ENCODE measurements at regions not wholly inside any gene's neighbourhood (a gene's known extent, or its start where the extent isn't known, plus 50 kb on each side); places are given as distances from the start of the nearest gene placed in this dataset.
A peak's percentile ranks its signal among the peaks of the same experiment; 100 is the strongest.

DNA sequence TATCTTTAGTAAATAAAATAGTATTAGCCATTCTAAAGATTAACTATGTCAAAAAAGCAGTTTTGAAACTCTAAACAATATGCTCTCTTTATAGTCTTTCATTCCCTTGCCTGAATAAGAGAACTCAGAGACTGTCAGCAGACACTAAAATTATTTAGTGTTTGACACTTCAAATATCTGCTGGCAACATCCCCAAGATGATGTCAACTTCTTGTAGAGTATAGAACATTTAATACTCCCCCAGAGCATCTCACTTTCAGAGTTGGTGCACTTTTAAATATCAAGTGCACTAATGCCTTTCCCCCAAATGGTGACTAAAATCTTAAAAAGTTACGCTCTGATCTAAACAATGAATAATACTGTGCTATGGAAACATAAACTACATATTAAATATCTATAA, 374.9 kb downstream of the SLC6A15 start:
- Histone ChIP-seq H3K27me3 (ENCODE audit: low read length) (no peaks in the 10 kb centered on the region), H3K27ac (ENCODE audit: low read length) (no peak overlapping the region), H3K79me2 (ENCODE audit: low read length) (no peaks in the 10 kb centered on the region), H3K4me2 (ENCODE audit: low read depth, low read length, poor library complexity, severe bottlenecking) (no peak overlapping the region), H4K20me1 (ENCODE audit: insufficient read depth, low read depth, low read length) (no peaks in the 10 kb centered on the region), H2AFZ (ENCODE audit: low read length) (no peak overlapping the region), H3K9me2 (replicated peaks; ENCODE audit: insufficient read depth, low read length) (no peaks in the 10 kb centered on the region), H3K9me3 (ENCODE audit: low read length) (peaks cover 32% of the 10 kb centered on the region), H3K4me1 (ENCODE audit: low read length) (no peaks in the 10 kb centered on the region), H3K36me3 (ENCODE audit: insufficient read depth, low read length) (no peaks in the 10 kb centered on the region), H3K9ac (ENCODE audit: low read length) (no peak overlapping the region), H3K4me3 (ENCODE audit: low read length) (no peak overlapping the region)
- DNase-seq = no peak

- Histone ChIP-seq H3K4me3 (ENCODE audit: low read length) (no peak overlapping the region), H3K27ac (ENCODE audit: low read length) (no peak overlapping the region), H3K9ac (ENCODE audit: low read length) (no peak overlapping the region), H3K36me3 (ENCODE audit: insufficient read depth, low read length) (no peaks in the 10 kb centered on the region), H3K79me2 (ENCODE audit: low read length) (no peaks in the 10 kb centered on the region), H3K27me3 (ENCODE audit: low read length) (no peaks in the 10 kb centered on the region), H2AFZ (ENCODE audit: low read length) (no peak overlapping the region), H3K4me1 (ENCODE audit: low read length) (no peaks in the 10 kb centered on the region), H4K20me1 (ENCODE audit: insufficient read depth, low read depth, low read length) (no peaks in the 10 kb centered on the region), H3K9me2 (replicated peaks; ENCODE audit: insufficient read depth, low read length) (no peaks in the 10 kb centered on the region), H3K9me3 (ENCODE audit: low read length) (peaks cover 10% of the 10 kb centered on the region), H3K4me2 (ENCODE audit: low read depth, low read length, poor library complexity, severe bottlenecking) (no peak overlapping the region)
- DNase-seq = no peak
These were observed 399.8 kb downstream of the SLC6A15 start for GRCh38 chr12:84512751-84513150.

GRCh38 chr12:84508851-84509260, 403.7 kb downstream of the SLC6A15 start:
- H4K20me1 ChIP-seq (ENCODE audit: insufficient read depth, low read depth, low read length) = no peaks in the 10 kb centered on the region
- H3K4me3 ChIP-seq (ENCODE audit: low read length) = no peak overlapping the region
- no peaks in the 10 kb centered on the region for H3K4me1 ChIP-seq (ENCODE audit: low read length)
- H3K36me3 ChIP-seq (ENCODE audit: insufficient read depth, low read length) = no peaks in the 10 kb centered on the region
- H3K79me2 ChIP-seq (ENCODE audit: low read length) = no peaks in the 10 kb centered on the region
- no peak for DNase-seq
- H3K4me2 ChIP-seq (ENCODE audit: low read depth, low read length, poor library complexity, severe bottlenecking) = no peak overlapping the region
- H3K27me3 ChIP-seq (ENCODE audit: low read length) = no peaks in the 10 kb centered on the region
- H3K27ac ChIP-seq (ENCODE audit: low read length) = no peak overlapping the region
- peaks cover 10% of the 10 kb centered on the region; the same call in 1 of the 2 replicates for H3K9me3 ChIP-seq (ENCODE audit: low read length)
- no peak overlapping the region for H3K9ac ChIP-seq (ENCODE audit: low read length)
- no peak overlapping the region for H2AFZ ChIP-seq (ENCODE audit: low read length)
- H3K9me2 ChIP-seq (replicated peaks; ENCODE audit: insufficient read depth, low read length) = no peaks in the 10 kb centered on the region

DNA sequence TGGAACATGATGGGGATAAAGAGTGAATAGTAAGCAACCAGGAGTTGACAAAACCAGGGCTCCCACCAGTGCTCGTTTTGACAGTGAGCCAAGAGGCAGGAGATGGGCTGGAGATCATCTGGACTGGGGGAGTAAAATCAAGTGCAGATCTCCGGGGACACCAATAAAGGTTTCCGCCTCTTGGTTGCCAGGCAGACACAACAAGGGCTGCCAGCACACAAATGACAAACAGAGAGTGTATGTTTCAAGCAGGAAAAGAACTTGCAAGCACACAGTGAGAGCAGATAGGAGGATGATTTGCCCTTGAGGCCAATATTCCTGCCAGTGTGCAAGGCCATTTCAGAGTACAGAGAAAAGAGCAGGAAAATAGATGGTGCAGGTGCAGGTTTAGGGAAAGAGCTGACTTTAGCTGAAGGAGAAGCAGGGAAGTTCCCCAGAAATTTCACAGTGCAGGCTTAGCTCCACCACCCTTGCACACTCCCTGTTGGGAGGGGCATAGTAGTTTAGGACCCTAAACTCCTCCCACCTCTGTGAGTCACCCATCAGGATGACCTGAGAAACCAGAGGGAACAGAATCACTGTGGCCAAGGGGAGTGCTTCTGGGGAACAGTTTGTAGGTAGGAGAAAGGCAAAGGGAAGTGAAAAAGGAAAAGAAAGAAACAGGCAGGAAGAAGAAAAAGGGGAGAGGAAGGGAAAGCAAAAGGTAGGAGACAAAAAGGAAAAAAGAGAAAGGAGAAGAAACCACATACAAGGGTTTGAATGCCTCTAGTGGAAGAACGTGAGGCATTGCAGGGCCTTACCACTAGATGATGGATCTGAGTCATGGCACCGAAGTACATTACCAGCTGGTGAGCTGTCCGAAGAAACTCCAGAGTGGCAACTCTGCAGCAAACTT, 404.4 kb downstream of the SLC6A15 start:
- Histone ChIP-seq H2AFZ (ENCODE audit: low read length) (no peak overlapping the region), H3K36me3 (ENCODE audit: insufficient read depth, low read length) (no peaks in the 10 kb centered on the region), H3K4me3 (ENCODE audit: low read length) (no peak overlapping the region), H3K4me1 (ENCODE audit: low read length) (no peaks in the 10 kb centered on the region), H3K27me3 (ENCODE audit: low read length) (no peaks in the 10 kb centered on the region), H3K79me2 (ENCODE audit: low read length) (no peaks in the 10 kb centered on the region), H3K9me3 (ENCODE audit: low read length) (peaks cover 10% of the 10 kb centered on the region; the same call in 1 of the 2 replicates), H3K9me2 (replicated peaks; ENCODE audit: insufficient read depth, low read length) (no peaks in the 10 kb centered on the region), H3K27ac (ENCODE audit: low read length) (no peak overlapping the region), H4K20me1 (ENCODE audit: insufficient read depth, low read depth, low read length) (no peaks in the 10 kb centered on the region), H3K4me2 (ENCODE audit: low read depth, low read length, poor library complexity, severe bottlenecking) (no peak overlapping the region), H3K9ac (ENCODE audit: low read length) (no peak overlapping the region)
- DNase-seq = peak; percentile 45

DNA sequence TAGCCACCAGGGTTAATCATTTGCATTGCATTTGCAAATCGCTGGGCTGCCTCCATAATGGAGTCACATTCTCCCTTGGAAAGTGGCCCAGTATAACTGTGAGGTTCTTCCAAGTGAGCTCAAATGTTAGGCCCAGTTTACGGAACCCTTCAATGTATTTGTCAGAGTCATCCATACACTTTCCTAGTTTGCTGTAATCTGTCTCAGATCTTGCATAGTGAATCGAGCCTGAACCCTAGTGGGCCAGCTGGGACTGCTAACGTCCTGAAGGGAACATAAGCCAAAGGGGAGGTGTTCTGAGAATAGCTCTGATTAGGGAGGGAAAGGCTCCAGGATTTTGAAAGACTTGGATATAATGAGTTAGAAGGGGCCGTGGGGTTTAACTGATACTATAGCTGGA, 406.3 kb downstream of the SLC6A15 start:
- Histone ChIP-seq H3K4me3 (ENCODE audit: low read length) (no peak overlapping the region), H3K27me3 (ENCODE audit: low read length) (no peaks in the 10 kb centered on the region), H3K4me2 (ENCODE audit: low read depth, low read length, poor library complexity, severe bottlenecking) (no peak overlapping the region), H3K36me3 (ENCODE audit: insufficient read depth, low read length) (no peaks in the 10 kb centered on the region), H3K9me3 (ENCODE audit: low read length) (no peaks in the 10 kb centered on the region), H3K9me2 (replicated peaks; ENCODE audit: insufficient read depth, low read length) (no peaks in the 10 kb centered on the region), H2AFZ (ENCODE audit: low read length) (no peak overlapping the region), H3K9ac (ENCODE audit: low read length) (no peak overlapping the region), H4K20me1 (ENCODE audit: insufficient read depth, low read depth, low read length) (no peaks in the 10 kb centered on the region), H3K27ac (ENCODE audit: low read length) (no peak overlapping the region), H3K4me1 (ENCODE audit: low read length) (no peaks in the 10 kb centered on the region), H3K79me2 (ENCODE audit: low read length) (no peaks in the 10 kb centered on the region)
- DNase-seq = no peak

- no peaks in the 10 kb centered on the region for H3K9me3 ChIP-seq (ENCODE audit: low read length)
- H3K4me3 ChIP-seq (ENCODE audit: low read length) = no peak overlapping the region
- H3K9ac ChIP-seq (ENCODE audit: low read length) = no peak overlapping the region
- no peaks in the 10 kb centered on the region for H3K9me2 ChIP-seq (replicated peaks; ENCODE audit: insufficient read depth, low read length)
- no peaks in the 10 kb centered on the region for H3K27me3 ChIP-seq (ENCODE audit: low read length)
- peak; percentile 81 for DNase-seq
- H2AFZ ChIP-seq (ENCODE audit: low read length) = no peak overlapping the region
- no peaks in the 10 kb centered on the region for H3K36me3 ChIP-seq (ENCODE audit: insufficient read depth, low read length)
- no peaks in the 10 kb centered on the region for H3K4me1 ChIP-seq (ENCODE audit: low read length)
- H3K4me2 ChIP-seq (ENCODE audit: low read depth, low read length, poor library complexity, severe bottlenecking) = no peak overlapping the region
- no peaks in the 10 kb centered on the region for H3K79me2 ChIP-seq (ENCODE audit: low read length)
- H3K27ac ChIP-seq (ENCODE audit: low read length) = no peak overlapping the region
- no peaks in the 10 kb centered on the region for H4K20me1 ChIP-seq (ENCODE audit: insufficient read depth, low read depth, low read length)
These were observed 409.5 kb downstream of the SLC6A15 start for GRCh38 chr12:84502907-84503787.

DNA sequence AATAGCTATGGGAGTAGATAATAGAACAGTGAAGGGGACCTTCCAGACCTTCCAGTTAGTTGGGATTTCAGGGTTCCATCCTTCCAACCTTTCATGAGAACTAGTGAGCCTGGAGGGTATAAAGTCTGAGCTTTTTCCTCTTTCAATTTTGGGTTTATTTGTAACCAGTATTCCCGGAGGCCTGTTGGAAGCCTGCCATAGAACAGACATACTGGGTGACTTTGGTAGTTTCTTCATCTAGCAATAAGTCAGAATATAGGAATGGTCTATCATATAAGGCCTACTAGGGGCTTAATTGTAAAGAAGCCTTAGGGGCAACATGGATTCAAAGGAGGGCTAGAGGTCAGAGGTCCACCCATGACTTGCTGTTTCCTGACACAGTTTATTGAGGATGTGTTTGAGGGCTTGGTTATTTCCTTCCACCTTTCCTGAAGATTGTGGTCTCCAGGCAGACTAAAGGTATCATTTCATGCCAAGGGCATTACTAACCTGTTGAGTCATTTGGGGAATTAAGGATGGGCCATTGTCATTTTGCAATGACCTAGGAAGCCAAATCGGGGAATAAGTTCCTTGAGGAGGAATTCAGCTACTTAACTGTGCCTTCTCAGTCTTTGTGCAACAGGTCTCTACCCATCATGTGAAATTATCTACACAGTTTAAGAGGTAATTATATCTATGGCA, 410.3 kb downstream of the SLC6A15 start:
- H4K20me1 ChIP-seq (ENCODE audit: insufficient read depth, low read depth, low read length) = no peaks in the 10 kb centered on the region
- H3K27me3 ChIP-seq (ENCODE audit: low read length) = no peaks in the 10 kb centered on the region
- DNase-seq = no peak
- no peak overlapping the region for H3K4me2 ChIP-seq (ENCODE audit: low read depth, low read length, poor library complexity, severe bottlenecking)
- H3K4me3 ChIP-seq (ENCODE audit: low read length) = no peak overlapping the region
- H3K9me2 ChIP-seq (replicated peaks; ENCODE audit: insufficient read depth, low read length) = no peaks in the 10 kb centered on the region
- no peaks in the 10 kb centered on the region for H3K79me2 ChIP-seq (ENCODE audit: low read length)
- no peak overlapping the region for H3K9ac ChIP-seq (ENCODE audit: low read length)
- no peaks in the 10 kb centered on the region for H3K4me1 ChIP-seq (ENCODE audit: low read length)
- H3K9me3 ChIP-seq (ENCODE audit: low read length) = no peaks in the 10 kb centered on the region
- H2AFZ ChIP-seq (ENCODE audit: low read length) = no peak overlapping the region
- no peaks in the 10 kb centered on the region for H3K36me3 ChIP-seq (ENCODE audit: insufficient read depth, low read length)
- H3K27ac ChIP-seq (ENCODE audit: low read length) = no peak overlapping the region

DNA sequence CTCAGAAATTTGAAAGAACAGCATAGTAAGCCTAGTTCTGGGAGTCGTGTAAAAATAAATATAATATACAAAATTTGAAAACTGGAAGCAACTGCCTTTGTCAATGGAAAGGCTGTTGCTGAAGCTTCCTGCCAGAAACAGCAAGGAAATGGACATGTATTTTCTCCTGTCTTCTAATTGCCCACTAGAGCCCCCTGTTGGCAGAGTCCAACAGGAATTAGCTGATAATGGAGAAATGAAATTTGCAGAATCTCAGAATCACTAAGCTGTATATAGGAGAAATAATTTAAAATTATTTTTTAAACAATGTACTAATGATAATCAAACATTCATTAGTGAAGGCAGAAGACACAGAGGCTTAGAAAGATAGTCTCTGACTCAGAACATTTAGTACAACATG, 414.8 kb downstream of the SLC6A15 start:
- DNase-seq = peak; percentile 65
- no peak overlapping the region for H3K4me2 ChIP-seq (ENCODE audit: low read depth, low read length, poor library complexity, severe bottlenecking)
- H3K36me3 ChIP-seq (ENCODE audit: insufficient read depth, low read length) = no peaks in the 10 kb centered on the region
- H3K9me2 ChIP-seq (replicated peaks; ENCODE audit: insufficient read depth, low read length) = no peaks in the 10 kb centered on the region
- H3K27ac ChIP-seq (ENCODE audit: low read length) = no peak overlapping the region
- no peaks in the 10 kb centered on the region for H3K9me3 ChIP-seq (ENCODE audit: low read length)
- no peaks in the 10 kb centered on the region for H3K79me2 ChIP-seq (ENCODE audit: low read length)
- H2AFZ ChIP-seq (ENCODE audit: low read length) = no peak overlapping the region
- no peaks in the 10 kb centered on the region for H4K20me1 ChIP-seq (ENCODE audit: insufficient read depth, low read depth, low read length)
- no peak overlapping the region for H3K9ac ChIP-seq (ENCODE audit: low read length)
- no peaks in the 10 kb centered on the region for H3K4me1 ChIP-seq (ENCODE audit: low read length)
- no peaks in the 10 kb centered on the region for H3K27me3 ChIP-seq (ENCODE audit: low read length)
- H3K4me3 ChIP-seq (ENCODE audit: low read length) = no peak overlapping the region
